K562 (cell line): ENCODE measurements at regions not wholly inside any gene's neighbourhood (a gene's known extent, or its start where the extent isn't known, plus 50 kb on each side); places are given as distances from the start of the nearest gene placed in this dataset.
A peak's percentile ranks its signal among the peaks of the same experiment; 100 is the strongest.

Source experiments
- ATAC-seq: fragments of 200-7000 bp; cut with Tn5 transposase; 3 replicates; pipeline ENCODE4 v1.9.1; 2020; ENCODE audit warnings: moderate library complexity
- BruUV-seq: library from RNA; stranded (reverse); fragments of 400-500 nt; replicated peaks from 2 replicates; lab custom pipeline; 2021; lab: Mats Ljungman, UMichigan
- CTCF ChIA-PET: fragments of 300-600 bp; formaldehyde crosslinking; extraction: SDS; loops from one replicate; lab custom pipeline; 2021; ENCODE audit warnings: low intra/inter-chr PET ratio; lab: Yijun Ruan, JAX
- POLR2A ChIA-PET: fragments of 300-600, 350-650 bp; sonication (Branson Sonifier 250); formaldehyde crosslinking; extraction: SDS; loops from one replicate; lab custom pipeline; 2021; ENCODE audit warnings: antibody characterized with exemption, inconsistent platforms; lab: Yijun Ruan, JAX
- DNase-seq, 4 experiments: peaks; one replicate each; pipeline versions ENCODE4 v3.0.0 to v3.0.0-alpha.2; 2011 to 2018; ENCODE audit warnings: low spot score in 3 of 4, mixed read lengths in 3 of 4; ENCODE audit errors: extremely low read depth in 1 of 4
- FAIRE-seq: peaks from 2 replicates; lab custom pipeline; 2011; peaks lifted over from hg19 to GRCh38; lab: Jason Lieb, UNC
- H2AFZ ChIP-seq: 2 replicates; pipeline ENCODE4 v1.6.0; 2011; ENCODE audit warnings: low read depth, low read length, control low read depth, inconsistent platforms
- H3K27ac ChIP-seq: fragments of 200-600 bp; 3 replicates; pipeline ENCODE4 v1.8.0; 2011; ENCODE audit warnings: low read depth, mild to moderate bottlenecking, control low read depth, inconsistent platforms, low read length, moderate library complexity, mixed read lengths; ENCODE audit errors: extremely low read depth
- H3K27me3 ChIP-seq, 2 experiments: fragments of 300-600 bp in 1 of 2; 2 replicates in 1 of 2; 3 replicates in 1 of 2; pipeline versions ENCODE4 v1.6.0 to v1.8.0; 2011; ENCODE audit warnings: inconsistent platforms in 2 of 2, low read length in 2 of 2, mild to moderate bottlenecking in 1 of 2, mixed read lengths in 1 of 2, moderate library complexity in 1 of 2; ENCODE audit not compliant: control insufficient read depth in 2 of 2, insufficient read depth in 2 of 2
- H3K36me3 ChIP-seq: fragments of 300-600 bp; 3 replicates; pipeline ENCODE4 v1.8.0; 2011; ENCODE audit warnings: mild to moderate bottlenecking, low read length, inconsistent platforms; ENCODE audit not compliant: control insufficient read depth, insufficient read depth
- H3K4me1 ChIP-seq, 2 experiments: fragments of 200-600 bp in 1 of 2; replicated peaks in 1 of 2; 2 replicates in 1 of 2; 3 replicates in 1 of 2; pipeline versions ENCODE4 v1.5.1 to v1.8.0; 2011; ENCODE audit warnings: inconsistent platforms in 2 of 2, low read length in 2 of 2, mild to moderate bottlenecking in 1 of 2, mixed read lengths in 1 of 2, moderate library complexity in 1 of 2; ENCODE audit not compliant: control insufficient read depth in 2 of 2, insufficient read depth in 2 of 2
- H3K4me2 ChIP-seq: 2 replicates; pipeline ENCODE4 v1.6.1; 2011; ENCODE audit warnings: low read length, control low read depth, inconsistent platforms, mixed read lengths; ENCODE audit not compliant: insufficient read depth
- H3K4me3 ChIP-seq: fragments of 200-600 bp; sonication (generic), shearing (Covaris generic); 2 replicates; pipeline ENCODE4 v1.5.1; 2016; ENCODE audit warnings: control low read depth, inconsistent platforms
- H3K79me2 ChIP-seq: fragments of 200-600 bp; 3 replicates; pipeline ENCODE4 v1.8.0; 2011; ENCODE audit warnings: low read length, inconsistent platforms; ENCODE audit not compliant: control insufficient read depth, insufficient read depth
- H3K9ac ChIP-seq, 2 experiments: 2 replicates each; pipeline versions ENCODE4 v1.6.0 to v1.6.1; 2011; ENCODE audit warnings: low read depth in 2 of 2, low read length in 2 of 2, control low read depth in 1 of 2, inconsistent platforms in 1 of 2, mild to moderate bottlenecking in 1 of 2, mixed read lengths in 1 of 2; ENCODE audit not compliant: insufficient read depth in 1 of 2
- H3K9me1 ChIP-seq: one replicate; pipeline ENCODE4 v1.6.0; 2011; ENCODE audit warnings: inconsistent platforms, mild to moderate bottlenecking, low read length, moderate library complexity; ENCODE audit not compliant: control insufficient read depth, insufficient read depth
- H3K9me3 ChIP-seq: replicated peaks from 2 replicates; pipeline ENCODE4 v1.5.1; 2011; ENCODE audit warnings: low read depth, low read length, inconsistent platforms; ENCODE audit not compliant: control insufficient read depth, insufficient read depth
- H4K20me1 ChIP-seq: replicated peaks from 2 replicates; pipeline ENCODE4 v1.6.1; 2011; ENCODE audit warnings: low read length, inconsistent platforms, mixed read lengths; ENCODE audit not compliant: control insufficient read depth, insufficient read depth
- NR2F6 ChIP-seq: fragments of 450-650 bp; formaldehyde crosslinking; IDR thresholded peaks from 2 replicates; pipeline ENCODE4 v1.4.0; 2020; ENCODE audit warnings: mild to moderate bottlenecking
- POLR2G ChIP-seq: fragments of 200-400 bp; formaldehyde crosslinking; IDR thresholded peaks from 2 replicates; pipeline ENCODE4 v1.6.1; 2017; ENCODE audit warnings: low read depth, mild to moderate bottlenecking, antibody characterized with exemption, low read length, moderate library complexity
- WGBS: fragments of 100-300 bp; shearing (Covaris generic); methylation state at CpG from one replicate; pipeline ENCODE4 v1.1.6; 2016; ENCODE audit warnings: low coverage, mixed read lengths; ENCODE audit not compliant: insufficient coverage; ENCODE audit errors: missing lambda C conversion rate; 5-methylcytosine and 5-hydroxymethylcytosine counted together
- in situ Hi-C: fragments of 300-500 bp; cut with MboI; formaldehyde crosslinking; loops from 4 replicates; pipeline ENCODE4 v1.15.0; 2018; ENCODE audit warnings: inconsistent platforms, mixed read lengths
- intact Hi-C: fragments of 100-400 bp; cut with micrococcal nuclease; formaldehyde crosslinking; loops from 2 replicates; pipeline ENCODE4 v1.14.2; 2022
- TF ChIP-seq, protein P1 (sequence below): fragments of 250-450 bp; sonication (Bioruptor Pico); IDR thresholded peaks from 2 replicates; pipeline ENCODE4 v1.4.0; 2020; ENCODE audit warnings: mild to moderate bottlenecking, moderate library complexity

DNA sequence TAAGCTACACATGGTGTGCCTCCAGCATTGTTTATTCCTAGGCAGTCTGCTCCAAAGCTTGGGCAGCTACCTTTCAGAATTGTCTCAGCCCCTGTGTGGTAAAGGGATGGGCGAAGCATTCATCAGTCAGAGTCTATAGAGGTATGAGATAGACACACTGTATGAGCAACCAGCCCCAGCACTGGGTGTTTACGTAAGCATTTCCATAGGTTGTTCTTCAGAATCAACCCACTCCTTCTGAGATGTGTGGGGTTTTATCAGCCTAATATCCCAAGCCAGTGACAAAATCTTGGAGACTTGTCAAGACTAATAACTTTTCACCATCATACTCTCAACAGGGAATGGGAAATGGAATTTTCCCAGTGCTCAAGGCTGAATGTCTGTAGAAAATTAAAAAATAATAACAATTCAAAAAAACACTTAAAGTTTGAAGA is 98.2 kb downstream of the BTG1 start:
- no peak for FAIRE-seq
- intact Hi-C loops (no loop called here), in situ Hi-C loops (no loop called here)
- no peaks in the 10 kb centered on the region for H3K36me3 ChIP-seq
- TF ChIP-seq NR2F6 (CRISPR knock-in tag) (no peak), POLR2G (no peak)
- TF ChIP-seq, protein P1, sequence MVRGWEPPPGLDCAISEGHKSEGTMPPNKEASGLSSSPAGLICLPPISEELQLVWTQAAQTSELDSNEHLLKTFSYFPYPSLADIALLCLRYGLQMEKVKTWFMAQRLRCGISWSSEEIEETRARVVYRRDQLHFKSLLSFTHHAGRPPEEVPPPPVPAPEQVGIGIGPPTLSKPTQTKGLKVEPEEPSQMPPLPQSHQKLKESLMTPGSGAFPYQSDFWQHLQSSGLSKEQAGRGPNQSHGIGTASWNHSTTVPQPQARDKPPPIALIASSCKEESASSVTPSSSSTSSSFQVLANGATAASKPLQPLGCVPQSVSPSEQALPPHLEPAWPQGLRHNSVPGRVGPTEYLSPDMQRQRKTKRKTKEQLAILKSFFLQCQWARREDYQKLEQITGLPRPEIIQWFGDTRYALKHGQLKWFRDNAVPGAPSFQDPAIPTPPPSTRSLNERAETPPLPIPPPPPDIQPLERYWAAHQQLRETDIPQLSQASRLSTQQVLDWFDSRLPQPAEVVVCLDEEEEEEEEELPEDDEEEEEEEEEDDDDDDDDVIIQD (CRISPR knock-in tag) = no peak
- H3K9me1 ChIP-seq = no peaks in the 10 kb centered on the region
- no peak overlapping the region for H3K9ac ChIP-seq
- no TSS peak for BruUV-seq
- ChIA-PET POLR2A (no interaction called here), CTCF (no interaction called here)
- no peak overlapping the region for H3K4me3 ChIP-seq
- no peak overlapping the region for H2AFZ ChIP-seq
- ATAC-seq = peak; percentile 29; the same call in 1 of the 3 replicates
- no peaks in the 10 kb centered on the region for H3K4me1 ChIP-seq
- H3K4me2 ChIP-seq = no peak overlapping the region
- H4K20me1 ChIP-seq = no peaks in the 10 kb centered on the region
- no peaks in the 10 kb centered on the region for H3K79me2 ChIP-seq
- DNase-seq = no peak
- no peaks in the 10 kb centered on the region for H3K27me3 ChIP-seq
- no peak overlapping the region for H3K27ac ChIP-seq
- WGBS = 76% methylated on average over 2 of the region's 2 CpGs
- H3K9me3 ChIP-seq = no peaks in the 10 kb centered on the region
